Liver (tissue), 3 donors: ENCODE measurements at regions not wholly inside any gene's neighbourhood (a gene's known extent, or its start where the extent isn't known, plus 50 kb on each side); places are given as distances from the start of the nearest gene placed in this dataset.

Experiments
- ATF3 ChIP-seq: IDR thresholded peaks from 2 replicates; pipeline ENCODE4 v1.6.1; 2016; ENCODE audit warnings: antibody characterized with exemption
- CTCF ChIP-seq: fragments of 150-350 bp; IDR thresholded peaks from 2 replicates; pipeline ENCODE4 v1.5.1; 2017; ENCODE audit warnings: improper control_type of control experiment, low read depth, low read length; ENCODE audit not compliant: missing input control
- EGR1 ChIP-seq, 2 donors: IDR thresholded peaks; 2 replicates each; pipeline ENCODE4 v1.6.1; 2016 to 2018; ENCODE audit warnings: antibody characterized with exemption in 2 of 2, low read depth in 2 of 2
- FOXA1 ChIP-seq: IDR thresholded peaks from 2 replicates; pipeline ENCODE4 v1.6.1; 2016; ENCODE audit warnings: antibody characterized with exemption
- GABPA ChIP-seq, 2 donors: IDR thresholded peaks in 1 of 2; conservative IDR thresholded peaks in 1 of 2; 2 replicates each; pipeline ENCODE4 v1.6.1; 2016; ENCODE audit warnings: antibody characterized with exemption in 2 of 2, mild to moderate bottlenecking in 1 of 2, moderate library complexity in 1 of 2
- JUND ChIP-seq, 2 donors: IDR thresholded peaks; 2 replicates each; pipeline ENCODE4 v1.6.1; 2016; ENCODE audit warnings: antibody characterized with exemption in 2 of 2
- RAD21 ChIP-seq, 2 donors: IDR thresholded peaks; 2 replicates each; pipeline ENCODE4 v1.6.1; 2016; ENCODE audit warnings: antibody characterized with exemption in 2 of 2, mild to moderate bottlenecking in 2 of 2
- REST ChIP-seq: IDR thresholded peaks from 2 replicates; pipeline ENCODE4 v1.6.1; 2016; ENCODE audit warnings: antibody characterized with exemption, mild to moderate bottlenecking
- SP1 ChIP-seq: IDR thresholded peaks from 2 replicates; pipeline ENCODE4 v1.6.1; 2018; ENCODE audit warnings: antibody characterized with exemption, mild to moderate bottlenecking
- TAF1 ChIP-seq: conservative IDR thresholded peaks from 2 replicates; pipeline ENCODE4 v1.6.1; 2016; ENCODE audit warnings: antibody characterized with exemption, mild to moderate bottlenecking
- YY1 ChIP-seq: IDR thresholded peaks from 2 replicates; pipeline ENCODE4 v1.6.1; 2016; ENCODE audit warnings: antibody characterized with exemption, mild to moderate bottlenecking
- TF ChIP-seq, protein P1 (sequence below): IDR thresholded peaks from 2 replicates; pipeline ENCODE4 v1.6.1; 2016; ENCODE audit warnings: antibody characterized with exemption
- TF ChIP-seq, protein P2 (sequence below): IDR thresholded peaks from 2 replicates; pipeline ENCODE4 v1.6.1; 2016; ENCODE audit warnings: antibody characterized with exemption
- donor health status: healthy.
- donor health status: healthy.

DNA sequence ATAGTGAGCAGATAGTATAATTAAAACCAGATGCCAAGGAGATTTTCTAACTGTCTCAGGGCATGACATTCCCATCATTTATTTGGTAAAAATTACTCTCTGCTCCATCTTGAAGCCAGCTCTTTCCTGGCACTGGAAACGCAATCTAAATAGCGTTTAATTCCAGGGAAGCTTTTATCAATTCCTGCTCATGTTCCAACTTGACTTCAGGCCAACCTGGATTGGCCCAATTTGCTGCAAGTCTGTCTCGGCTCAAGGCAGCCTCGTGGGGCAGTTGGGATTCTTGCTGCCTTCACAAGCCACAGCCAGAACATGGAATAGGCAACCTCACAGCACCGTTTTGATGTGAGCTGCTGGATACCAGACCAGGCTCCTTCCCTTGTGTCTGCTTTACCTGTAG, 1255.9 kb downstream of the TBC1D22A start:
- no peak for TF ChIP-seq CTCF
- no peak for TF ChIP-seq ATF3
- TF ChIP-seq, protein P1, sequence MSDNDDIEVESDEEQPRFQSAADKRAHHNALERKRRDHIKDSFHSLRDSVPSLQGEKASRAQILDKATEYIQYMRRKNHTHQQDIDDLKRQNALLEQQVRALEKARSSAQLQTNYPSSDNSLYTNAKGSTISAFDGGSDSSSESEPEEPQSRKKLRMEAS = no peak
- no peak for TF ChIP-seq EGR1 (IDR thresholded peaks at IDR 0.05; ENCODE audit: low read depth in 2 of 2)
- TF ChIP-seq GABPA (IDR thresholded peaks at IDR 0.05 in 1 of 2, conservative IDR thresholded peaks at IDR 0.05 in 1 of 2) = no peak
- TF ChIP-seq REST = no peak
- no peak for TF ChIP-seq TAF1
- TF ChIP-seq FOXA1 = no peak
- no peak for TF ChIP-seq JUND (IDR thresholded peaks at IDR 0.05)
- TF ChIP-seq, protein P2, sequence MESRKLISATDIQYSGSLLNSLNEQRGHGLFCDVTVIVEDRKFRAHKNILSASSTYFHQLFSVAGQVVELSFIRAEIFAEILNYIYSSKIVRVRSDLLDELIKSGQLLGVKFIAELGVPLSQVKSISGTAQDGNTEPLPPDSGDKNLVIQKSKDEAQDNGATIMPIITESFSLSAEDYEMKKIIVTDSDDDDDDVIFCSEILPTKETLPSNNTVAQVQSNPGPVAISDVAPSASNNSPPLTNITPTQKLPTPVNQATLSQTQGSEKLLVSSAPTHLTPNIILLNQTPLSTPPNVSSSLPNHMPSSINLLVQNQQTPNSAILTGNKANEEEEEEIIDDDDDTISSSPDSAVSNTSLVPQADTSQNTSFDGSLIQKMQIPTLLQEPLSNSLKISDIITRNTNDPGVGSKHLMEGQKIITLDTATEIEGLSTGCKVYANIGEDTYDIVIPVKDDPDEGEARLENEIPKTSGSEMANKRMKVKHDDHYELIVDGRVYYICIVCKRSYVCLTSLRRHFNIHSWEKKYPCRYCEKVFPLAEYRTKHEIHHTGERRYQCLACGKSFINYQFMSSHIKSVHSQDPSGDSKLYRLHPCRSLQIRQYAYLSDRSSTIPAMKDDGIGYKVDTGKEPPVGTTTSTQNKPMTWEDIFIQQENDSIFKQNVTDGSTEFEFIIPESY = no peak
- TF ChIP-seq RAD21 (IDR thresholded peaks at IDR 0.05) = no peak
- no peak for TF ChIP-seq YY1
- TF ChIP-seq SP1 = no peak
